ENCODE measurements at regions not wholly inside any gene's neighbourhood (a gene's known extent, or its start where the extent isn't known, plus 50 kb on each side); places are given as distances from the start of the nearest gene placed in this dataset.

DNA sequence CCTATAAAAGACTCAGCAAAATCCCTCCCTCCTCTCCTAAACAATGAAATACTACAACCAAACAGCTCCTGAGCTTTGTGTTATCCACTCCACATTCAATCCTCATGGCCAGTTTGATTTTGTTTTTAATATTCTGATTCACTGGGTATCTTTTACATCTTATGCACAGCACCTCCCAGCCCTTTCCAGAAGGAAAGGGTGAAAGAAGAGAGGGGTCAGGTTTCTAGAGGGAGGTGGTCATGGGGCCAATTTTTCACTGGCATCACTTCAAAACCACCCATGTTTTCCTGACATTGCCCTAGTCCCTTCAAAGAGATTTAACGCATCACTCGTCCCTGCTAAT, 315.6 kb downstream of the LPIN1 start:
- DNase-seq: no peak

DNA sequence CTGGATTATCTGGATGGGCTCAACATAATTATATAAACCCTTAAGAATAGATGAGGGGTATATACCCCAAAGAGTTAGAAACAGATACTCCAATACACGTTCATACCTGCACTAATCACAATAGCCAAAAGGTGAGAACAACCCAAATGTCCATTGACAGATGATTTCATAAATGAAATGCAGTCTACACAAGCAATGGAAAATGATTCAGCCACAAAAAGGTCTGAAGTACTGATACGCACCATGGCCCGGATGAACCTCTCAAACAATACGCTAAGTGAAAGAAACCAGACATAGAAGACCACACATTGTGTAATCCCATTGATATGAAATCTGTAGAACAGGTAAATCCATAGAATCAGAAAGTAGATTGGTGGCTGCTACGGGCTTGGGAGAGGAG, 316.8 kb downstream of the LPIN1 start:
- no peak for DNase-seq

DNA sequence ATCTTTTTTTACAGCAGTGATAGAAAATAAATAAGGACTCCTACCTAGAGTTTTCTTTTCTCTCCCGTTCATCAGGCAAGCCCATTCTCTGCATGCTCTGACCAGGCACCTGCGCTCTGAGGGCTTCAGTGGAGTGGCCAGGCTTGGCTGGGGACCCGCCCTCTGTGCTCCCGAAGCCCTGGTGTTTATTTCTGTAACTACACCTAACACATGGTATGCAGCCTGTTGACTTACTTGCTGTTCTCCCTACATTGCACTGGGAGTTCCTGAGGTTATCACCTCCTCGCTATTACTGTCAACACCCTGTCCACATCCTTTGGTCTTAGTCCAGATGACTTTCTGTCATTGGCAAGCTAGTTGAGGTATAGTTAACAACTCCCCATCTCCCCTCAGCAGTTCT, 317.7 kb downstream of the LPIN1 start:
- no peak for DNase-seq

DNA sequence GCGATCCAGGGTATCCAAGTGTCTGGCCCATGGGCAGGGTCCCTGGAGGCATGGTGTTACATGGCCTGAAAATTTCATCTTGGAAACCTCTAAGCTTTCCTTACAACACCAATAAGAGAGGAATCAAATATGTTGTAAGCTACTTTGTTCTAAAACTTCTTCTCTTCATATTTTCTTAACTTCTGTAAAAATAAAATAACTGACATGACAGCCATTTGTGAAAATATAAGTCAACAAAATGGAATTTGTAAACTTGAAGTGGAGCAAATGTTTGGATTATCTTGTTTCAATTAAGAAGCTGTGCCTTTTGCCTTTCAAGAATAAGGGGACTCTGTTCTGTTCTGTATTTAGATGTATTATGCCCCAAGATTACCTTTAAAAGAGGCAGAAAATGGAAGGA, 319.7 kb downstream of the LPIN1 start:
- DNase-seq: no peak

DNA sequence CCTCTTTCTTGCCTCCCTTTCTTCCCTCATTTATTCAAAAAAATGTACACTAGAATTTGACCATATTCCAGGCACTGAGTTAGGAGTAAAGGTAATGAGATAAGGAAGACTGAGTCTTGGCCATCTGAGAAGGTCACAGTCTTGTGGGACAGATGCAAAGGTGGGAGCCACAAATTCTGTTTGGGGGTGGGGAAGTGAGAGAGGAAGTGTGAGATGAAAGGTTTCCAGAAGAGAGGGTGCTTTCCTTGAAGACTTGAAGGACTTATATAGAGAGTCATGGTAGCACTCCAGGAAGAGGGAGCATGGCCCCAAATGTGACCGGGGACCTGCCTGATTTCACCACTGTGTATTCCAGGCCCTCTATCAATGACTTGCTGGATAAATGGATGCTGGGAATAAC, 320.6 kb downstream of the LPIN1 start:
- no peak for DNase-seq

DNA sequence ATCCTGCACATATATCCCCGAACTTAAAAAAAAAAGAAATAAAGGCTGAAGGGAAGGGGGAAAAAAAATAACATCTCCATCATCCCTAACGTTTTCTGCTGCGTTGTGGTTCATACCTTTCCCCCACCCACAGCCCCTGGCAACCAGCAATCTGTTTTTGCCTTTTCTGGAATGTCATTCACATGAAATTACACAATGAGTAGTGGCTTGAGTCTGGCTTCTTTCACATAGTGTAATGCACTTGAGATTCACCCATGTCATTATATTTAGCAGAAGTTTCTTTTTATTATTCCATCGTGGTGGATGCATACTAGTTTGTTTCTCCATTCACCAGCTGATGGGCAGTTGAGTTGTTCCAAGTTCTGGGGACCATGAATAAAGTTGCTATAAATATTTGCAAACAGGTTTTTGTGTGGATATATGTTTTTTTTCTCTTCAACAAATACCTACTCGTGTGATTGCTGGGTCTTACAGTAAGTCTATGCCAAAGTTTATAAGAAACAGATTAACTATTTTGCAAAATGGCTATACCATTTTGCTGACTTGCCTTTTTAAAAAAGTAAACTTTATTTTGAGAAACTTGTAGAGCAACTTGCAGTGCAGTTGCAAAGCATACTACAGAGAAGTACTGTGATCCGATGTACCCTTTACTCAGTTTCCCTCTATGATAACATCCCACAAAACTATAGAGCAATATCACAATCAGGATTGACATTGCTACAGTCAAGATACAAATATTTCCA, 322.5 kb downstream of the LPIN1 start:
- DNase-seq: no peak

DNA sequence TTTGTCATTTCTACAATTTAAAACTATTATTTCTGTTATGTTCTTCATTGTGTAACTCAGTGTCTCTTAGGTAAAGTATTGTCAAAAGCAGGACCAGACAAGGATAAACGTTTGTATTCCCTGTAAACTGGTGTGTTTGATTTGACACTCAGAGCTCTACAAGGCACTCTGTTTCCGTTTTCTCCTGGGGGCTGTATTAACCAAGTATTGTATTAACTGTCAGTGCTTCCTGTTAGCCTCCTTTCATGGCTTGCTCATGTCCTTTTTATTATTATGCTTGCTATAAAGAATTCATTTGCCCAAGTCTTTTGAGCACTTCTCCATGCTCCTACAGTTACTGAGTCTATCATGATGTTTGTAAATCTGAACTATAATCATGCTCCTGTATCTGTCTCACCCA, 323.7 kb downstream of the LPIN1 start:
- DNase-seq: no peak

DNA sequence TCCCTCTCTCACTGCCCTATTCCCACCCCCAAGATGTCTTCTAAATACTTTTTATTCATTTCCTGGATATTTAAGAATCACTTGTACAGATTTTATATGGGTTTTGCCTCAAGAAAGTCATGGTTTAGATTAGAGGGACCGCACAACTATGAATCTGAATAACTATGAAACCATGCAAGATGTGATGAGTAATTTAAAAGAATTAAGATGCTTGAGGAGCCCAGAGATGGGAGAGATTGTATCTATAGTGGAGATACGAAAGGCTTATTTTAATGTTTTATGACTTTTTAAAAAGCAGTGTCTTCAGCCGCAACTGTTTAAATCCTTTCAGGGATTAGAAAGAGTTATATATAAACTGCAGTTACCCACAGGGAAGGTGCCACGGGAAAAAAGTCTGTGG, 324.1 kb downstream of the LPIN1 start:
- DNase-seq: no peak

DNA sequence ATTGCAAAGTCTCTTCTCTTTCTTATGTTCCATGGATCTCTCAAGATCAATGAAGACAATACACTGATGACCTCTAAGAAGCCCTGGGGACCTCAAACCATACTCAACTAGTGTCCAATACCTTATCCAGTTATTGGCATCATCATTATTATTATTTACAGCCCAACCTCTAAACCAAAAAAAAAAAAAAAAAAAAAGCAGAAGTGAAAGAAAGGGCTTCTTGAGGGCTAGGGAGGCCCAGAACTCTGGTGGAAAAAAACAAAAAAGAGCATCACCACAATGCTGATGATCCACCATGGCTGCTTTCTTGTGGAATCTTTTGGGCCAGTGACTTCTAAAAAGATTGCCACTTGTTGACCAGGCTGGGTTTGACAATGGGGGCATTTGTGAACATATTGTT, 324.9 kb downstream of the LPIN1 start:
- DNase-seq: no peak

DNA sequence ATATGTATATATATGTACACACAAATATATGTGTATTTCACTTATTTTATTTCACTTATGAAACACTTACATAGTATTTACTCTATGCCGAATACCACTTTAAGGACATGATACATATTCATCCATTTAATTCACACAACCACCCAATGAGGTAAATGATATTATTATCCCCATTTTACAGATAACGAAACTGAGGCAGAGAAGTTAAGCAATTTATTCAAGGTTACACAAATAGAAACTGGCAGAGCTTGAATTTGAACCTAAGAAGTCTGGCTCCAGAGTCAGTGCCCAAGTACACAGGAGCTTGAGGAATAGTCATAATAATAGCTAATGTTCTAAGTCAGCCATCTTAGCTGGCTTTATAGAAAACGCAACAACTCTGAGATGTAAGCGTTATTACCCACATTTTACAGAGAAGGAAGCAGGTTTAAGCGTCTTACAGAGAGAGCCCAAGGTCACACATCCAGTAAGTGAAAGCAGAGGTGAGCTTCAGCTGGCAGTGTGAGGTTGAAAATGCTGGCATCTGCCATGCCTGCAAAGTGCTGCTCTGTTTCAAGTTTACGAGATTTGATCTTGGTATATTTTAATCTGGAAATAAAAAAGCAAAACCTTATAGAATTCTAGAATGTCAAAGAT, 326.9 kb downstream of the LPIN1 start:
- DNase-seq: no peak

DNA sequence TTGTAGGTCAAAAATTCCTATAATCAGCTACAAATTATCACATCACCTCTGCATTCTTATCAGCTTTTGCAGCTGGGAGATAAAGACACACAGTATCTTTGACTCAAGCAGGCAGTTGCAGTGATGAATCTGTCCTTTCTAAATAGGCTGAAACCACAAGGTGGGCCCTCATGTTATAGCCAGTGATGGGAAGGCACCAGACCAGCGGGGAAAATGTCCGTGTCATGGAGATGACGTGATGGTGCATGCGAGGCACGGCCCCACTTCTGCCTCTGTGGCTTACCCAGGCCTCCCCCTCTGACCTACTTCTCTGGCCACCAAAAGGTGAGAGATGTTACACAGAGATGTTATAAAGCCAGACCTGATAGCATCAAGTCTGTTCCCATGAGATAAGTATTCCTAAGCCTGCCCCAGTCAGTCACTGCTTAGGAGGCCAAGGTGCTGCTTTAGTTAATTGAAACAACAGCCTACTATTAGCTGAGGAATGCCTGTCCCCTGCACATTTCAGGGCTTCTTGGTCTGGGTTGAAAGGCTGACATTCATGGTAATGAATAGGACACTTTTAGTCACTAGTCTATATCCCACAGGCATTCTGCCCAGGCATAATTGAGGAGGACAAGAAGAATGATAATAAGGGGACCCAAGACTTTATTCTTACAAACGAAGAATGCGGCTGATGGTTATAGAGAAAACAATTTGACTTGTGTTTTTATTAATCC, 327.9 kb downstream of the LPIN1 start:
- no peak for DNase-seq

DNA sequence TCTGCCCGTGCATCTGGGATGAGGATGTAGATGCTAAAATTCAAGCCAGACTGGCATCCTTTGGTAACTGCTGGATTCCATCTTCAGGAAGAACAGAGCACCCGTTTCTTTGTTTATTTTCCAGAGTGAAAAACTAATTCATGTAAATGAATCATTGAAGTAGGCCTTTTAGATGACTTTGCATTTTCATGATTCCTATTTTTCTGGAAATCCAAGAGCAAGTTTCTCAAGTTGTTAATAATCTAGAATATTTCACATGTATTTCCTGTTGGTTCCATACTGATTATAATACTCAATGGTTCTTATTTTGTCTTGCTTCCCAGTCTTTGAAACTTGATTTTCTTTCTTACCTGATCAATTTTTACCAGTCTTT, 328.4 kb downstream of the LPIN1 start:
- no peak for DNase-seq

DNA sequence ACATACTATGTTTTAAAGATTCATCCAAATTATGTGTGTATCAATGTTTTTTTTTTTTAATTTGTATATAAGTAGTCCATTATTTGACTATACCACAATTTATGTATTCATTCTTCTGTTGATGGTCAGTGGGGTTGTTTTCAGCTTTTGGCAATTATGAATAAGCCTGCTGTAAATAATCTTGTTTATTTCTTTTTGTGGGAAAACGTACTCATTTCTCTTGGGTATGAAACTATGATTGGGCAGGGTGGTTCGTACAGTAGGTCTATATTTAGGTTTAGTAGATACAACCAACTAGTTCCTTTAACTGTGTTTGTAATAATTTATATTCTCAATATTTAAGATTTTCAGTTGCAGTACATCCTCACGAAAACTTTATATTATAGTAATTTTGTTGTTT, 329.2 kb downstream of the LPIN1 start:
- DNase-seq: no peak

DNA sequence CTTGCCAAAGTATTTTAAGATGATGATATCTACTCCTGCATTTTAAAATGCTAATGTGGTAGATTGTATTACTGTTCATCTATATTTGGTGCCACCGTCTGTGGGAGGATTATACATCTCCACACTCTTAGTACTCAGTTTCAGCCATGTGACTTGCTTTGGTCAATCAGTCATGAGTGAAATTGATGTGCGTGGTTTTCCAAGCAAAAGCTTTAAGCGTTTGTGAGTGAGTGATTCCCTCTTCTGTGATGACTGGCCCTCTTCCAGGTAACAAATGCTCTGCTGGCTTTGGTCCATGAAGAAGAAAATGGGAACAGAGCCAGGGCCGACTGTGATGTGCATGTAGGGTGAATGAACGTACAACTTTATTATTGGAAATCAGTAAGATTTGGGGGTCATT, 330.4 kb downstream of the LPIN1 start:
- no peak for DNase-seq

DNA sequence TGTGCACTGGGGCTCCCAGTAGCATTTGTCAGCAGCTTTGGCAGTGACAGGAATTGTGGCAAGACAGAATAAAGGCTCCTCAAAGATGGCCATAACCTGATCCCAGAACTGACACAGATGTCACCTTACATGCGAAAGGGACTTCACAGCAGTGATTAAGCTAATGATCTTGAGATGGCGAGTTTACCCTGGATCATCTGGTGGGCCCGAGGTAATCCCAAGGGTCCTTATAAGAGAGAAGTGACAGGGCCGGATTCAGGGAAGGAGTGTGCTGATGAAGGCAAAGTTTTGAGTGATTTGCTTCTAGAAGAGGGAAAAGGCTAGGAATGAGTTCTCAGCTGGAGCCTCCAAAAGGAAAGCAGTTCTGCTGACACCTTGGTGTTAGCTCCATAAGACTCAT, 333.9 kb downstream of the LPIN1 start:
- DNase-seq: no peak

DNA sequence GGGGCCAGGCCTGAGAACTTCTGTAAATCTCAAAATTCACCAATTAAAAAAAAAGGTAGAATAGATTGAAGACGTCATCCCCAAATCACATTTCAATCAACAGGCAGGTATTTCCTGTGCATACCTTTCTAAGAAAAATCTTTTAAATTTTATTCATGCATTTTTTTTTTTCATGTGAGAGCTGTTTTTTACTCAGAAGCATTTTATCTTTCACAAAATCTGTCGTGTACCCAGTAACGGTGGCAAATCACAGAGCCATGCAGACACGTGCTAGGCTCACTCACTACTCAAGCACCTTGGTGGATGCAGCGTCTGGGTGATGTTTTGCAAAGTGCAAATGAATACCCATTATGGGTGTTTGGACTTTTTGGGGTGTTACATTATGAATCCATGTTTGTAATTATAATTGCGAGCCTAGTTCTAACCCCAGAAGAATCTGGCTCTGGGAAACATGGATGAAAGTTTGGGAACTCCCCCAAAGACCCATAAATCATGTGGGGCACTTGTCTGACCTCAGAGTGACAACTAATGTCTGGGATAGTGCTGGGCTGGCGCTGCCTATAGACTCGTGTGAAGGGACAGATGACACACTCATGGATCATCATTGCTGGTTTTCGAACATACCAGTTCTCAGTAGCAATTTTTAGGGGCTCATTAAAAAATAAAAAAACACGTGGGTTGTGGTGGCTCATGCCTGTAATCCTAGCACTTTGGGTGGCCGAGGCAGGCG, 335.2 kb downstream of the LPIN1 start:
- no peak for DNase-seq

DNA sequence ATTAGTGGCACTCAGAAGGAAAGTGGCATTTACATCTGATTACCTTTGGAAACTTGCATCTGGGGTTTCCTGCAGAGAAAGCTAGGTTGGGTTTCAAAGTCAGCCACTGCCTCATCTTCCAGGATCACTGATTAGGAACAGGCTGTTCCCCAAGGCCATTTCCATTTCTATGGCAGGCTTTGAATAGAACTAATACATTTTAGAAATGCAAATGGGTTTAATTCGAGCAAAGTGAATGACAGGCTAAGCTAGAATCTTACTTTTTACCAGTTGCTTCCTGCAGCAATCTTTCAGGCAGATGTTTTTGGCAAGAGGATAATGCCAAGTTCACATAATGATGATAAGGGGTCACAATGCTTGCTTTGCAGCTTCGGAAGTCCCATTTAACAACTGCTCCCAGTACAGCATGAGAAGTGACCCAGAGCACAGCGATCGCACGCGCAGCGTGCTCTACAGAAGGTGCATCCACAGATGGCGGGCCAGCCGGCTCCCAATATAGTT, 336.7 kb downstream of the LPIN1 start:
- DNase-seq: no peak

DNA sequence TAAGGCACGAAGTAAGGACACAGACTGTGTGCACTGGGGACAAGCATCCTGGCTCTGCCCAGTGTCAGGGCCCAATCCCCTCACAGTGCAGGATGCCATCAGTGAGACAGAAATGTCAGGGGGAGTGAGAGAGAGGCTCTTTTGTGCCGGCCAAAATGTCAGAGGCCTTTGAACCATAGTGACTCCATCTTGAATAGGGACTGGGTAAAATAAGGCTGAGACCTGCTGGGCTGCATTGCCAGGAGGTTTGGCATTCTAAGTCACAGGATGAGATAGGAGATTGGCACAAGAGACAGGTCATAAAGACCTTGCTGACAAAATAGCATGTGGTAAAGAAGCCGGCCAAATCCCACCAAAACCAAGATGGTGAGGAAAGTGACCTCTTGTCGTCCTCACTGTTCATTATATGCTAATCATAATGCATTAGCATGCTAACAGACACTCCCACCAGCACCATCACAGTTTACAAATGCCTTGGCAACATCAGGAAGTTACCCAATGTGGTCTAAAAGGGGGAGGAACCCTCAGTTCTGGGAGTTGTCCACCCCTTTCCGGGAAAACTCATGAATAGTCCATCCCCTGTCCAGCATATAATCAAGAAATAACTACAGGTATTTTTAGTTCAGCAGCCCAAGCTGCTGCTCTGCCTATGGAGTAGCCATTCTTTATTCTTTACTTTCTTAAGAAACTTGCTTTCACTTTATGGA, 337.4 kb downstream of the LPIN1 start:
- no peak for DNase-seq

DNA sequence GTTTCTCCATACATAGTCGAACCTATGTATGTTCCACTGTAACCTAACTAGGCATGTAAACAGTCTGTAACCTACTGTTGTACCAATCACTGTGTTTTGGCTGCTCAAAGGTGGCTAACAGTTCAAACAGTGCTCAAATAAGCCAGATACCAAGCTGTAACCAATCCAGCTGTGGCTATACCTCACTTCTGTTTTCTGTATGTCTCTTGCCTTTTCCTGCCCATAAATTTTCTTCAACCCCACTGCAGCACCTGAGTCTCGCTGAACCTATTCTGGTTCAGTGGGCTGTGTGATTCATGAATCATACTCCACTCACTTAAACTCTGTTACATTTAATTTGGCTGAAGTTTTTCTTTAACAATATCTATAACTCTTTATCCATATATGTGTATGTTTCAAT, 340.7 kb downstream of the LPIN1 start:
- DNase-seq: no peak

DNA sequence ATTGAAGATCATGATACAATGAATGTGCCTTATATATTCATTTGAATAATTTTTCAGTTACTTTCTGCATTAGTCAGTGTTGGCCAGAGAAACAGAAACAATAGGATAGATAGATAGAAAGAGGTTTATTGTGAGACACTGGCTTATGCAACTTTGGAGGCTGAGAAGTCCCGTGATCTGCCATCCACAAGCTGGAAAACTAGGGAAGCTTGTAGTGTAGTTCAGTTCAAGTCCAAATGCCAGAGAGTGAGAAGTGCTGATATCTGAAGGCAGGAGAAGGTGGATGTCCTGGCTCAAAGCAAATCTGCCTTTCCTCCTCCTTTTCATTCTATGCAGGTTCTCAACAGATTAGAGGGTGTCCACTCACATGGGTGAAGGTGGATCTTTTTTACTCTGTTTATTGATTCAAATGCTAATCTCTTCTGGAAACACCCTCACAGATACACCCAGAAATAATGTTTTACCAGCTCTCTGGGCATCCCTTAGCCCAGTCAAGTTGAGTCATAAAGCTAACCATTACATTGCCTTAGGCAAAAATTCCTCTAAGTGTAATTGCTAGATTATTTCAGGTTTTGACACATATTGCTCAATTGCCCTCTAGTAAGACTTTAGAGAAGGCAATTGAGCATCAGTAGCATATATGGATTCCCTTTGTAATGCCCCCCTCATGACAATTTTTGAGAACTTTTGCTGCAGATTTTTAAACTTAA, 341.4 kb downstream of the LPIN1 start:
- DNase-seq: no peak

DNA sequence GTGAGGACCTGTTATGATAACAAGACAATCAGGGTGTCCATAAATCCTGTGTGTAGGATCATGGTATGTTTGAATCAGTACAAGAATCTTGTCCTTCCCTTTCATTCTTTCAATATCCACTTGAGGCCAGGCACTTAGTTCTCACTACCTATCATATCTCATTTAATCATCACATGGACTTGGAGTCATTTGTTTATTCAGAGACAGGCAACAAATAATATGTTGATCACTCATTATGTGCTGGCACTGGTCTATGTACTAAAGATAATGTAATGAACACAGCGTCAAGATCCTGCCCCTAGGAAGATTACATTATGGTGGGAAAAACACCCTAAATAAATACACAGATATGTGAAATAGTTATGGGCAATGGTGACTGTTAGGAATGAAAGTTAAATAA, 342.6 kb downstream of the LPIN1 start:
- DNase-seq: no peak

DNA sequence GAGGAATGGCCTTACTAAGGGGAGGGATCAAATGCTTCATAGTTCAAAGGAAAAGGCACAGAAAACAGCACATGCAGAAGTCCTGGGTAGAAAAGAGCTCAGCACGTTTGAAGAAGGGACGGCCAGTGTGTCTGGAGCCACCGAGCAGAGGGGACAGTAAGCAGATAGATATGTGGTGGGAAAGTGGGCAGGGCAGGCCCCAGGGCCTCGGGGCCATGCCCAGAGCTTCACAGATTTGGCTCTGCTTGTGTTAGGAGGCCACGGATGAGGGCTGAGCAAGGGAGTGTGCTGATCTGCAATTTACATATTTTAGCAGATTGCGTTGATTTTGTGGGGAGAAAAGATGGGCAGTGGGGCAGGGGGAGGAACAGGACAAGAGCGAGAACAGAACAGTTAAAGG, 343.1 kb downstream of the LPIN1 start:
- DNase-seq: no peak

All from stimulated activated CD4-positive, alpha-beta T cell treated with anti-CD3 and anti-CD28 coated beads, Interleukin-12 subunit alpha, Interleukin-12 subunit beta, amount 100 ng/mL, for 4 hours (primary cell).